ENCODE measurements at regions not wholly inside any gene's neighbourhood (a gene's known extent, or its start where the extent isn't known, plus 50 kb on each side); places are given as distances from the start of the nearest gene placed in this dataset.
A peak's percentile ranks its signal among the peaks of the same experiment; 100 is the strongest.
"Not testable (repeated sequence)": the region's sequence is repeated elsewhere in the genome, so short reads cannot be mapped to it uniquely, and the experiment has no call there.

DNA sequence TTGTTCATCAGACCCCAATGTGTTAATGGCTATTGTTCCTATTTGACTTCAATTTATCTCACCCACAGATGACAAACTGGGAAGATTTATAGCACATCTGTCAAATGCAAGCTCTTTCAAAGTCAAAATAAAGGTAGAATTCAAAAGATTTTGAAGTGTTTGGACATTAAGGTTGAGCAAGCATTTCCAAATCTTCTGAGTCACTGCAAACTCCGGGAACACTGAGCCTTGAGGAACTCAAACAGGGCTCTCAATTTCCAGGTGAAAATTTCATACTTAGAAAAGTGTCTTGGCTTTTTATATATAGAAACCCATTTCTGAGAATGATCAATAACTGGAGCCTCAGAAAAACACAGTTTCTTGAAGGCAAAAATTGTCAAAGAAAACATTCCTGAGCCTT lies 199.5 kb upstream of the IGFBP7 start:
- H3K4me3 ChIP-seq (ENCODE audit: low read depth, low read length) = no peak overlapping the region

GRCh38 chr4:57308301-57308700 lies 198.1 kb upstream of the IGFBP7 start:
- no peaks in the 10 kb centered on the region for H3K27me3 ChIP-seq (ENCODE audit: control insufficient read depth, insufficient read depth, low read length)
- H3K9ac ChIP-seq (ENCODE audit: low read length) = no peak overlapping the region
- H3K4me1 ChIP-seq (ENCODE audit: control insufficient read depth, insufficient read depth, low read length) = peaks cover under 1% of the 10 kb centered on the region; the same call in 1 of the 2 replicates
- H3K27ac ChIP-seq (ENCODE audit: low read depth, low read length) = no peak overlapping the region
- 0 out of 2 replicates have a peak, but pooled peaks cover under 1% of the 10 kb centered on the region for H3K9me3 ChIP-seq (ENCODE audit: control insufficient read depth, insufficient read depth, low read depth, low read length)
- H3K4me3 ChIP-seq (ENCODE audit: low read depth, low read length) = no peak overlapping the region
- H3K36me3 ChIP-seq (ENCODE audit: control insufficient read depth, insufficient read depth, low read length) = no peaks in the 10 kb centered on the region

More for the DNA sequence above, 199.5 kb upstream of the IGFBP7 start:
- no peaks in the 10 kb centered on the region for H3K27me3 ChIP-seq (ENCODE audit: control insufficient read depth, insufficient read depth, low read length)
- H3K4me1 ChIP-seq (ENCODE audit: control insufficient read depth, insufficient read depth, low read length) = peaks cover 7% of the 10 kb centered on the region
- no peak overlapping the region for H3K9ac ChIP-seq (ENCODE audit: low read length)
- H3K9me3 ChIP-seq (ENCODE audit: control insufficient read depth, insufficient read depth, low read depth, low read length) = no peaks in the 10 kb centered on the region
- no peak overlapping the region for H3K27ac ChIP-seq (ENCODE audit: low read depth, low read length)
- no peaks in the 10 kb centered on the region for H3K36me3 ChIP-seq (ENCODE audit: control insufficient read depth, insufficient read depth, low read length)

DNA sequence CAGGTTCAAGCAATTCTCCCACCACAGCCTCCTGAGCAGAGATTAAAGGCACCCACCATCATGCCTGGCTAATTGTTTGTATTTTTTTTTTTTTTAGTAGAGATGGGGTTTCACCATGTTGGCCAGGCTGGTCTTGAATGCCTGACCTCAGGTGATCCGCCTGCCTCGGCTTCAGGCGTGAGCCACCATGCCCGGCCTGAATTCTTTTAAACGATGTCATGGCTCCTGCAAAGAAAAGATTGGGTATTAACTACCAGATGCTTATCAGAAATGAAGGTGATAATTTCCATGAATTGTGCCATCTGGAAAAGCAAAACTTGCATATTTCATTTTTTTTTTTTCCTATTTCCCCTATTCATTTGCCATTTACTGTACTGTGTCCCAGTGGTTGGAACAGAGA lies 195.7 kb upstream of the IGFBP7 start:
- Histone ChIP-seq H3K9ac (ENCODE audit: low read length) (no peak overlapping the region), H3K27me3 (ENCODE audit: control insufficient read depth, insufficient read depth, low read length) (no peaks in the 10 kb centered on the region), H3K36me3 (ENCODE audit: control insufficient read depth, insufficient read depth, low read length) (no peaks in the 10 kb centered on the region), H3K27ac (ENCODE audit: low read depth, low read length) (no peak overlapping the region), H3K4me1 (ENCODE audit: control insufficient read depth, insufficient read depth, low read length) (no peaks in the 10 kb centered on the region), H3K9me3 (ENCODE audit: control insufficient read depth, insufficient read depth, low read depth, low read length) (peaks cover 5% of the 10 kb centered on the region; the same call in 1 of the 2 replicates), H3K4me3 (ENCODE audit: low read depth, low read length) (no peak overlapping the region)

- H3K9me3 ChIP-seq (ENCODE audit: control insufficient read depth, insufficient read depth, low read depth, low read length) = peaks cover 20% of the 10 kb centered on the region
- no peak overlapping the region for H3K27ac ChIP-seq (ENCODE audit: low read depth, low read length)
- H3K9ac ChIP-seq (ENCODE audit: low read length) = no peak overlapping the region
- H3K4me3 ChIP-seq (ENCODE audit: low read depth, low read length) = no peak overlapping the region
- no peaks in the 10 kb centered on the region for H3K27me3 ChIP-seq (ENCODE audit: control insufficient read depth, insufficient read depth, low read length)
- H3K4me1 ChIP-seq (ENCODE audit: control insufficient read depth, insufficient read depth, low read length) = no peaks in the 10 kb centered on the region
- no peaks in the 10 kb centered on the region for H3K36me3 ChIP-seq (ENCODE audit: control insufficient read depth, insufficient read depth, low read length)
These were observed 193.0 kb upstream of the IGFBP7 start for GRCh38 chr4:57303012-57303751.

DNA sequence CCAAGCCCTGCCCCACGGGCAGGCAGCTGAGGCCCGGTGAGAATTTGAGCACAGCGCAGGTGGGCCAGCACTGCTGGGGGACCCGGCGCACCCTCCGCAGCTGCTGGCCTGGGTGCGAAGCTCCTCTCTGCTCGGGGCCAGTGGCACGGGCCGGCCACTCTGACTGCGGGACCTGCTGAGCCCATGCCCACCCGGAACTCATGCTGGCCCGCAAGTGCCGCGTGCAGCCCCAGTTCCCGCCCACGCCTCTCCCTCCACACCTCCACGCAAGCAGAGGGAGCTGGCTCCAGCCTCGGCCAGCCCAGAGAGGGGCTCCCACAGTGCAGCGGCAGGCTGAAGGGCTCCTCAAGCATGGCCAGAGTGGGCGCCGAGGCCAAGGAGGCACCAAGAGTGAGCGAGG lies 190.1 kb upstream of the IGFBP7 start:
- H3K9me3 ChIP-seq (ENCODE audit: control insufficient read depth, insufficient read depth, low read depth, low read length) = peaks cover 20% of the 10 kb centered on the region
- not testable (repeated sequence) for H3K36me3 ChIP-seq (ENCODE audit: control insufficient read depth, insufficient read depth, low read length); H3K4me1 ChIP-seq (ENCODE audit: control insufficient read depth, insufficient read depth, low read length); H3K9ac ChIP-seq (ENCODE audit: low read length); H3K27me3 ChIP-seq (ENCODE audit: control insufficient read depth, insufficient read depth, low read length); H3K4me3 ChIP-seq (ENCODE audit: low read depth, low read length); H3K27ac ChIP-seq (ENCODE audit: low read depth, low read length)

DNA sequence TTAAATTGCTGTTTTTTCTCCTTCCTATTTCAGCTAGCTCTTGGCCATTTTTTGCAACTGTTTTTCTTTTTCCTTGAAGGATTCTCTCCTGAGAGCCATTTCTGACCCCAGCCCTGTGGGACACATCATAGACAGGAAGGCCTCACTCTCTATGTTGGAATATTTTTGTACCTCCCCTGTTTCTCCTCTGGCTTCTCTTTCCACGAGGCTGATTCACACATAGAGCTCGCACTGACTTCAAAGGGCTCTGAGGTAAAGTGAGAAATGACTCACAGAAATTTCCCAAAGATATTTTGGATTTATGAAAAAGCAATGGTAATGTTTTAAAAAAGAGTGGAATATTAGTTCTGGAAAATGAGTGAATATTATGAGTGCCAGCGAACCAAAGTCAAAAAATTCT lies 181.7 kb upstream of the IGFBP7 start:
- H3K27ac ChIP-seq (ENCODE audit: low read depth, low read length) = no peak overlapping the region
- no peak overlapping the region for H3K9ac ChIP-seq (ENCODE audit: low read length)
- peaks cover 16% of the 10 kb centered on the region; the same call in 1 of the 2 replicates for H3K9me3 ChIP-seq (ENCODE audit: control insufficient read depth, insufficient read depth, low read depth, low read length)
- H3K27me3 ChIP-seq (ENCODE audit: control insufficient read depth, insufficient read depth, low read length) = no peaks in the 10 kb centered on the region
- no peaks in the 10 kb centered on the region for H3K36me3 ChIP-seq (ENCODE audit: control insufficient read depth, insufficient read depth, low read length)
- peaks cover 14% of the 10 kb centered on the region for H3K4me1 ChIP-seq (ENCODE audit: control insufficient read depth, insufficient read depth, low read length)
- H3K4me3 ChIP-seq (ENCODE audit: low read depth, low read length) = no peak overlapping the region

- H3K27ac ChIP-seq (ENCODE audit: low read depth, low read length) = peak overlapping the region; percentile 65; the same call in 1 of the 2 replicates
- no peaks in the 10 kb centered on the region for H3K36me3 ChIP-seq (ENCODE audit: control insufficient read depth, insufficient read depth, low read length)
These were observed 177.8 kb upstream of the IGFBP7 start for GRCh38 chr4:57287687-57288604.

GRCh38 chr4:57282933-57283310 lies 172.7 kb upstream of the IGFBP7 start:
- Histone ChIP-seq H3K4me3 (ENCODE audit: low read depth, low read length) (no peak overlapping the region), H3K27ac (ENCODE audit: low read depth, low read length) (no peak overlapping the region), H3K9ac (ENCODE audit: low read length) (no peak overlapping the region), H3K36me3 (ENCODE audit: control insufficient read depth, insufficient read depth, low read length) (no peaks in the 10 kb centered on the region), H3K9me3 (ENCODE audit: control insufficient read depth, insufficient read depth, low read depth, low read length) (no peaks in the 10 kb centered on the region), H3K27me3 (ENCODE audit: control insufficient read depth, insufficient read depth, low read length) (no peaks in the 10 kb centered on the region), H3K4me1 (ENCODE audit: control insufficient read depth, insufficient read depth, low read length) (peaks cover 16% of the 10 kb centered on the region)

More at GRCh38 chr4:57287687-57288604, 177.8 kb upstream of the IGFBP7 start:
- no peaks in the 10 kb centered on the region for H3K27me3 ChIP-seq (ENCODE audit: control insufficient read depth, insufficient read depth, low read length)
- H3K9ac ChIP-seq (ENCODE audit: low read length) = peak overlapping the region; percentile 16
- peaks cover 16% of the 10 kb centered on the region; the same call in 1 of the 2 replicates for H3K9me3 ChIP-seq (ENCODE audit: control insufficient read depth, insufficient read depth, low read depth, low read length)
- peak overlapping the region; percentile 28 for H3K4me3 ChIP-seq (ENCODE audit: low read depth, low read length)
- H3K4me1 ChIP-seq (ENCODE audit: control insufficient read depth, insufficient read depth, low read length) = peaks cover 20% of the 10 kb centered on the region

DNA sequence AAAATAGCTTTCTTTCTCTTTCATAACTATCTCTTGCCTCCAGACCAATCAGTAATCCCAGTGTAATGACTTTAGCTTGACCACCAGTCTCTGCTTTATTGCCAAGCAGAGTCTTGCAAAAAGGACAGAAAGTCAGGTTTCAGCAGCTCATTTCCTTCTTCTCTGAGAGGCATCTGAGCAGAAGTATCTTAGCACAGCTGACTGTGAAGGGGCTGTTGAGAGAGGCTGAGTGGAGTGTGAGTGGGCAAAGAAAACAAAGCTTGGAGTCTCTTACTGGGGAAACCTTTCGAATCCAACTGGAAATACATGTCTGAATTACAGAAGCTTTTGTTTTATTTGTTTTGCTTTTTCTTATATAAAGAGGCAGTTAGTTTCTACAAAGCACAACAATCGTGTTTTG lies 170.3 kb upstream of the IGFBP7 start:
- no peak overlapping the region for H3K4me3 ChIP-seq (ENCODE audit: low read depth, low read length)
- no peak overlapping the region for H3K27ac ChIP-seq (ENCODE audit: low read depth, low read length)
- H3K9ac ChIP-seq (ENCODE audit: low read length) = no peak overlapping the region
- H3K9me3 ChIP-seq (ENCODE audit: control insufficient read depth, insufficient read depth, low read depth, low read length) = no peaks in the 10 kb centered on the region
- H3K4me1 ChIP-seq (ENCODE audit: control insufficient read depth, insufficient read depth, low read length) = peaks cover 6% of the 10 kb centered on the region; the same call in 1 of the 2 replicates
- no peaks in the 10 kb centered on the region for H3K36me3 ChIP-seq (ENCODE audit: control insufficient read depth, insufficient read depth, low read length)
- no peaks in the 10 kb centered on the region for H3K27me3 ChIP-seq (ENCODE audit: control insufficient read depth, insufficient read depth, low read length)

GRCh38 chr4:57278780-57279179 lies 168.6 kb upstream of the IGFBP7 start:
- no peaks in the 10 kb centered on the region for H3K27me3 ChIP-seq (ENCODE audit: control insufficient read depth, insufficient read depth, low read length)
- H3K9ac ChIP-seq (ENCODE audit: low read length) = no peak overlapping the region
- H3K4me3 ChIP-seq (ENCODE audit: low read depth, low read length) = no peak overlapping the region
- no peak overlapping the region for H3K27ac ChIP-seq (ENCODE audit: low read depth, low read length)
- H3K4me1 ChIP-seq (ENCODE audit: control insufficient read depth, insufficient read depth, low read length) = peaks cover 6% of the 10 kb centered on the region; the same call in 1 of the 2 replicates
- no peaks in the 10 kb centered on the region for H3K36me3 ChIP-seq (ENCODE audit: control insufficient read depth, insufficient read depth, low read length)
- H3K9me3 ChIP-seq (ENCODE audit: control insufficient read depth, insufficient read depth, low read depth, low read length) = no peaks in the 10 kb centered on the region

DNA sequence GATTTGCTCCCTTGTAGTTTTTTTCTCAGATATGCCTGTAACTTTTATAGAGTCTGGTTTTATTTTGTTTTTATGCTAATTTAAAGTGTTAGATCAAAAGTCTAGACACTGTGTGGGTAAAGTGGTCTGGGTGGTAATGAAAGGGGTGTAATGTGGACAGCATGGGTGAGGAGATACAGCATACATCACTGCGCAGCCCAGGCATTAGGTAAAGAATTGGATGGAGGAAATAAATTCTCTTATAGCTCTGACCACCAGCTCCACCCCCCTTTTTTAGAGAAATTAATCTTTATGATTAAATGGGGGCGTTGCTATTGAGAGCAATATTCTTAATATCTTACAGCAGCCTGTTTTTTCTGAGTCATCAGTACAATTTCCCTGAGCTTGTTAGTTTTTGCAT lies 163.9 kb upstream of the IGFBP7 start:
- H3K9me3 ChIP-seq (ENCODE audit: control insufficient read depth, insufficient read depth, low read depth, low read length) = 0 out of 2 replicates have a peak, but pooled peaks cover 6% of the 10 kb centered on the region

More for the DNA sequence above, 163.9 kb upstream of the IGFBP7 start:
- H3K27ac ChIP-seq (ENCODE audit: low read depth, low read length) = no peak overlapping the region
- no peaks in the 10 kb centered on the region for H3K27me3 ChIP-seq (ENCODE audit: control insufficient read depth, insufficient read depth, low read length)
- no peaks in the 10 kb centered on the region for H3K36me3 ChIP-seq (ENCODE audit: control insufficient read depth, insufficient read depth, low read length)
- H3K9ac ChIP-seq (ENCODE audit: low read length) = no peak overlapping the region
- H3K4me1 ChIP-seq (ENCODE audit: control insufficient read depth, insufficient read depth, low read length) = no peaks in the 10 kb centered on the region
- no peak overlapping the region for H3K4me3 ChIP-seq (ENCODE audit: low read depth, low read length)
